ENCODE measurements at regions not wholly inside any gene's neighbourhood (a gene's known extent, or its start where the extent isn't known, plus 50 kb on each side); places are given as distances from the start of the nearest gene placed in this dataset.

- H3K9ac ChIP-seq: no peak overlapping the region
- no peaks in the 10 kb centered on the region for H3K36me3 ChIP-seq (replicated peaks in 1 of 2; ENCODE audit: control insufficient read depth in 1 of 2, insufficient read depth in 2 of 2, low read length in 1 of 2)
- H3F3A ChIP-seq (replicated peaks; ENCODE audit: insufficient read depth): no peaks in the 10 kb centered on the region
- no peak overlapping the region for H3K4me2 ChIP-seq
- H3K27me3 ChIP-seq (ENCODE audit: insufficient read depth): peaks cover 12% of the 10 kb centered on the region
- CTCF ChIA-PET: no interaction called here
- WGBS (ENCODE audit: low lambda C conversion rate): 57% methylated on average over 5 of the region's 5 CpGs
- no peak for DNase-seq
- H3K4me1 ChIP-seq (ENCODE audit: control insufficient read depth in 1 of 2, insufficient read depth in 2 of 2, low read depth in 1 of 2, low read length in 1 of 2): peaks cover 0 to 8% of the 10 kb centered on the region in 2 experiments; a peak in 1 of 4 replicates
- H3K27ac ChIP-seq (ENCODE audit: low read depth in 2 of 2, low read length in 1 of 2): no peak overlapping the region
- no peak for TF ChIP-seq MXI1 (IDR thresholded peaks at IDR 0.05; ENCODE audit: low read depth, low read length)
- no peak for TF ChIP-seq TCF12 (IDR thresholded peaks at IDR 0.05)
- TF ChIP-seq SMC3 (IDR thresholded peaks at IDR 0.05; ENCODE audit: low read depth, low read length): no peak
- no peak for TF ChIP-seq TEAD4 (IDR thresholded peaks at IDR 0.05; ENCODE audit: borderline replicate concordance, insufficient read depth)
- TF ChIP-seq NRF1 (IDR thresholded peaks at IDR 0.05; ENCODE audit: low read depth, low read length): no peak
- no peak for TF ChIP-seq RXRA (IDR thresholded peaks at IDR 0.05; ENCODE audit: borderline replicate concordance, low read depth)
- TF ChIP-seq FOXM1 (IDR thresholded peaks at IDR 0.05; ENCODE audit: low read depth): no peak
- TF ChIP-seq RAD21 (IDR thresholded peaks at IDR 0.05; ENCODE audit: low read length): no peak
- TF ChIP-seq ZBTB33 (IDR thresholded peaks at IDR 0.05; ENCODE audit: borderline replicate concordance, low read depth): no peak
- no peak for TF ChIP-seq MEF2A (IDR thresholded peaks at IDR 0.05; ENCODE audit: borderline replicate concordance, low read depth)
- no peaks in the 10 kb centered on the region for H4K20me1 ChIP-seq (ENCODE audit: insufficient read depth)
- no peak overlapping the region for H3K4me3 ChIP-seq (ENCODE audit: low read depth in 2 of 2, low read length in 1 of 2)
- POLR2A ChIA-PET: no interaction called here
- no peak overlapping the region for H2AFZ ChIP-seq (ENCODE audit: low read depth)
- H3K9me3 ChIP-seq: no peaks in the 10 kb centered on the region
- no peaks in the 10 kb centered on the region for H3K79me2 ChIP-seq (ENCODE audit: insufficient read depth)
- H3K9me2 ChIP-seq: no peaks in the 10 kb centered on the region
Observed at GRCh38 chr3:72327008-72327407, 521.2 kb downstream of the SHQ1 start.

- no peaks in the 10 kb centered on the region for H3K9me2 ChIP-seq
- no peak overlapping the region for H3K4me3 ChIP-seq (ENCODE audit: low read depth in 2 of 2, low read length in 1 of 2)
- TF ChIP-seq JUND (IDR thresholded peaks at IDR 0.05) (no peak), PBX3 (IDR thresholded peaks at IDR 0.05) (no peak), YY1 (IDR thresholded peaks at IDR 0.05; ENCODE audit: low read depth) (no peak), CTCF (IDR thresholded peaks at IDR 0.05) (no peak), RXRA (IDR thresholded peaks at IDR 0.05; ENCODE audit: borderline replicate concordance, low read depth) (no peak), TCF12 (IDR thresholded peaks at IDR 0.05) (no peak), TEAD4 (IDR thresholded peaks at IDR 0.05; ENCODE audit: borderline replicate concordance, insufficient read depth) (no peak), MEF2A (IDR thresholded peaks at IDR 0.05; ENCODE audit: borderline replicate concordance, low read depth) (no peak), SMC3 (IDR thresholded peaks at IDR 0.05; ENCODE audit: low read depth, low read length) (no peak), POLR2AphosphoS5 (IDR thresholded peaks at IDR 0.05; ENCODE audit: low read depth, low read length) (no peak), USF1 (IDR thresholded peaks at IDR 0.05; ENCODE audit: borderline replicate concordance, low read depth) (no peak), ZBTB33 (IDR thresholded peaks at IDR 0.05; ENCODE audit: borderline replicate concordance, low read depth) (no peak)
Observed at GRCh38 chr3:72324253-72324811, 523.9 kb downstream of the SHQ1 start.

More at GRCh38 chr3:72324253-72324811, 523.9 kb downstream of the SHQ1 start:
- Histone ChIP-seq H2AFZ (ENCODE audit: low read depth) (no peak overlapping the region), H3K9me3 (no peaks in the 10 kb centered on the region), H3K79me2 (ENCODE audit: insufficient read depth) (no peaks in the 10 kb centered on the region), H3K27me3 (ENCODE audit: insufficient read depth) (peaks cover 4% of the 10 kb centered on the region), H3K4me2 (no peak overlapping the region), H3K36me3 (replicated peaks in 1 of 2; ENCODE audit: control insufficient read depth in 1 of 2, insufficient read depth in 2 of 2, low read length in 1 of 2) (no peaks in the 10 kb centered on the region), H3K4me1 (ENCODE audit: control insufficient read depth in 1 of 2, insufficient read depth in 2 of 2, low read depth in 1 of 2, low read length in 1 of 2) (peaks cover 0 to 4% of the 10 kb centered on the region in 2 experiments; a peak in 1 of 4 replicates), H3K27ac (ENCODE audit: low read depth in 2 of 2, low read length in 1 of 2) (no peak overlapping the region), H3K9ac (no peak overlapping the region), H4K20me1 (ENCODE audit: insufficient read depth) (no peaks in the 10 kb centered on the region), H3F3A (replicated peaks; ENCODE audit: insufficient read depth) (no peaks in the 10 kb centered on the region)
- no peak for DNase-seq
- CTCF ChIA-PET: interaction anchor here (1.4 kb wide), 1 partner anchor 69 kb away, joined by 3 read pairs; no protein-coding TSS in a partner anchor
- WGBS (ENCODE audit: low lambda C conversion rate): 48% methylated on average over 3 of the region's 3 CpGs
- POLR2A ChIA-PET: no interaction called here
